ENCODE measurements at regions not wholly inside any gene's neighbourhood (a gene's known extent, or its start where the extent isn't known, plus 50 kb on each side); places are given as distances from the start of the nearest gene placed in this dataset.

- no peak for TF ChIP-seq CHD7 (IDR thresholded peaks at IDR 0.05; ENCODE audit: insufficient replicate concordance, low read length)
- TF ChIP-seq GTF2F1 (IDR thresholded peaks at IDR 0.05; ENCODE audit: borderline replicate concordance, low read depth, low read length), result no peak
- TF ChIP-seq TAF7 (optimal IDR thresholded peaks at IDR 0.05; ENCODE audit: borderline replicate concordance, low read depth, low read length), result no peak
- TF ChIP-seq E2F6 (IDR thresholded peaks at IDR 0.05), result no peak
- no peak for TF ChIP-seq CBX8 (IDR thresholded peaks at IDR 0.05; ENCODE audit: borderline replicate concordance, low read depth, low read length)
- no peak for TF ChIP-seq TCF12 (IDR thresholded peaks at IDR 0.05; ENCODE audit: low read depth, low read length)
- TF ChIP-seq SIRT6 (IDR thresholded peaks at IDR 0.05; ENCODE audit: low read length), result no peak
- no peak for TF ChIP-seq NANOG (IDR thresholded peaks at IDR 0.05; ENCODE audit: insufficient read depth, low read depth, low read length, poor library complexity, severe bottlenecking)
- no peak for TF ChIP-seq BCL11A (IDR thresholded peaks at IDR 0.05; ENCODE audit: low read depth in 2 of 2, low read length in 2 of 2)
Observed at GRCh38 chr3:178302966-178303930, 233.0 kb upstream of the KCNMB2 start (continued).
